GM12873 (cell line): ENCODE measurements at regions not wholly inside any gene's neighbourhood (a gene's known extent, or its start where the extent isn't known, plus 50 kb on each side); places are given as distances from the start of the nearest gene placed in this dataset.

Experiments
- TF ChIP-seq, protein P1 (sequence below): IDR thresholded peaks from 2 replicates; pipeline ENCODE4 v1.5.1; 2012; ENCODE audit warnings: low read depth, mild to moderate bottlenecking, moderate library complexity, low read length, control low read depth; ENCODE audit not compliant: insufficient read depth; ENCODE audit errors: missing control alignments

DNA sequence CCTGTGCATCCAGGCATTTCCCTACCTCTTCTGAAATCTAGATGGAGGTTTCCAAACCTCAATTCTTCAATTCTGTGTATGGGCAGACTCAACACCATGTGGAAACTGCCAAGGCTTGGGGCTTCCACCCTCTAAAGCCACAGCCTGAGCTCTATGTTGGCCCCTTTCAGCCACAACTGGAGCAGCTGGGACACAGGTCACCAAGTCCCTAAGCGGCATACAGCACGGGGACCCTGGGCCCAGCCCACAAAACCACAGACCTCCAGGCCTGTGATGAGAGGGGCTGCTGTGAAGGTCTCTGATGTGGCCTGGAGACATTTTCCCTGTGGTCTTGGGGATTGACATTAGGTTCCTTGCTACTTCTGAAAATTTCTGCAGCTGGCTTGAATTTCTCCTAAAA, 255.4 kb downstream of the TDRD15 start:
- TF ChIP-seq, protein P1, sequence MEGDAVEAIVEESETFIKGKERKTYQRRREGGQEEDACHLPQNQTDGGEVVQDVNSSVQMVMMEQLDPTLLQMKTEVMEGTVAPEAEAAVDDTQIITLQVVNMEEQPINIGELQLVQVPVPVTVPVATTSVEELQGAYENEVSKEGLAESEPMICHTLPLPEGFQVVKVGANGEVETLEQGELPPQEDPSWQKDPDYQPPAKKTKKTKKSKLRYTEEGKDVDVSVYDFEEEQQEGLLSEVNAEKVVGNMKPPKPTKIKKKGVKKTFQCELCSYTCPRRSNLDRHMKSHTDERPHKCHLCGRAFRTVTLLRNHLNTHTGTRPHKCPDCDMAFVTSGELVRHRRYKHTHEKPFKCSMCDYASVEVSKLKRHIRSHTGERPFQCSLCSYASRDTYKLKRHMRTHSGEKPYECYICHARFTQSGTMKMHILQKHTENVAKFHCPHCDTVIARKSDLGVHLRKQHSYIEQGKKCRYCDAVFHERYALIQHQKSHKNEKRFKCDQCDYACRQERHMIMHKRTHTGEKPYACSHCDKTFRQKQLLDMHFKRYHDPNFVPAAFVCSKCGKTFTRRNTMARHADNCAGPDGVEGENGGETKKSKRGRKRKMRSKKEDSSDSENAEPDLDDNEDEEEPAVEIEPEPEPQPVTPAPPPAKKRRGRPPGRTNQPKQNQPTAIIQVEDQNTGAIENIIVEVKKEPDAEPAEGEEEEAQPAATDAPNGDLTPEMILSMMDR: no peak

DNA sequence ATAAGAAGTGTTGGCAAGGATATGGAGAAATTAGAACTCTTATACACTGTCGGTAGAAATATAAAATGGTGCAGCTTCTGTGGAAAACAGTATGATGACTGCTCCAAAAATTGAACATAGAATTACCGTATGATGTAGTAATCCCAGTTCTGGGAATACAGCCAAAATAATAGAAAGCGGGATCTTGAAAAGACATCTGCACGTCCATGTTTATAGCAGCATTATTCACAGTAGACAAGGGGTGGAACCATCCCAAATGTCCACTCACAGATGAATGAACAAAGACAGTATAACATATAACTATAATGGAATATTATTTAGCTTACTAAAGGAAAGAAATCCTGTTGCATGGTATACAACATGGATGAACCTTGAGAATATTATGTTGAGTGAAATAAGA, 257.7 kb downstream of the TDRD15 start:
- TF ChIP-seq, protein P1: no peak

DNA sequence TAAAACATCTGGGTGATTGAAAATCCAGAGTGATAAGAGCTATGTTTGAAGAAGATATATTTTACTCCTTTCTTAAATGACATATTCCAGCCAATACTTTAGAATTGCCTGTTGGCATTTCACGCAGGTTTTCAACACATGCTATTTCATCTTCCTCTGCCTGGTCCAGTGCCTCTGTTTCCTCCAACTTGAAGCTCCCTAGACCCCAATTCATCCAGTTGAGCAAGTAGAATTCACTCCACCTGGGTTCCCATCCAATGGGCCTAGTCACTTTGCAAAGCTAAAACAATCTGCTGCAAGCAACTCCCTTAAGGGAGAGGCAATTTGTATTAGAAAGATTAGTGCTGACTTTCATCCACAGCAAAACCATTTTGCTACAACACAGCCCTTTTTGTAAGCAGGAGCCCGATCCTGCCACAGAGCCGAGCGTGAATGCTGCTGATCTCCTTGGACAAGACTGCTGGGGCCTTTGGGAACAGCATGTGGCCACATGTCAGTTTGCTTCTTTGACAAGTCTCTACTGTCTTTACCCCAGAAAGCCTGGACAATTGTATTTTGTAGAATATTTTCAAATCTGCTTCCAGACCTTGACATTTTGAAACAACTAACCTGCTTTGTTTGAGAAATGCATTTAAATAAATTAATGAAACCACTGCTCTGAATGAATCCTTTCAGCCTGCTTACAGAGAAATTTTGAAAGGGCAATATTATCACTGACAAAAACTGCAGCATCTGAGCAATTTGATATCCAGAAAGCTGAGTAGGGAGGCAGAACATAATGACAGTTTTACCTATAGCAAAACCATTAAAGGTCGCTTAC, 259.1 kb downstream of the TDRD15 start:
- TF ChIP-seq, protein P1: no peak

DNA sequence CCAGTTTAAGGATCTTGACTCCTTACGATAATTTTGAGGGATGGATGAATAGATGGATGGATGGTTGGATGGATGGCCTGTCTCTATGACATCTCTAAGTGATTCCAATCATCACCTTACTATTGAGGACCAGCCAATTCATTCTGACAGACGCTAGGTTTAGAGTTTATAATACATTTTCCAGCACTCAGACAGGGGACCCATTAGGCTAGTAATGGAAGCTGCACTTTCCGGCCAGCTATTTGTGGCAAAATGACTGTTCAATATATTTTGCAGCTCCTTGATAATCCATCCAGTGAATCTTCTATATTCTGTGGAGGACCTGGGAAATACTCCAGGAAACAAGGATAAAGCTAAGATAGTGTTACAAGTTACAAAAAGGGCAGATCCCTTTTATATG, 262.9 kb downstream of the TDRD15 start:
- TF ChIP-seq, protein P1: no peak

DNA sequence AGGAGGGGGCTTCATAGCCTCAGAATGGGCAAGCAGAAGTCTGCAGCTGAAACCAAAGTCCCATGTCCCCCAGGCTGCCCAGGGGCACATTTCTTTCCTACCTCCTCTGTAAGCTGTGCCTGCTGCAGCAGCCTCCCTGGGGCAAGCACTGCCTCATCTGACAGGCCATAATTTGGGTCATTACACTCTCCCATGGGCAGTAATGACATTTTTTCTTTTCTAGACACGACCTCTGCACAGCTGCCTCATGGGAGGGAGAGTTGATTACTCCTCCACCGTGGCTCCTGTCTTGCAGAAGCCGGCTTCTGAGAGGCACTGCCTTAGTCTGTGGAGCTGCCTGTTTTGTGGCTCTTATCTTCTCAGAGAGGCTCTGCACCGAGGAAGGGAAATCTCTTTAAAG, 268.9 kb downstream of the TDRD15 start:
- TF ChIP-seq, protein P1: no peak

DNA sequence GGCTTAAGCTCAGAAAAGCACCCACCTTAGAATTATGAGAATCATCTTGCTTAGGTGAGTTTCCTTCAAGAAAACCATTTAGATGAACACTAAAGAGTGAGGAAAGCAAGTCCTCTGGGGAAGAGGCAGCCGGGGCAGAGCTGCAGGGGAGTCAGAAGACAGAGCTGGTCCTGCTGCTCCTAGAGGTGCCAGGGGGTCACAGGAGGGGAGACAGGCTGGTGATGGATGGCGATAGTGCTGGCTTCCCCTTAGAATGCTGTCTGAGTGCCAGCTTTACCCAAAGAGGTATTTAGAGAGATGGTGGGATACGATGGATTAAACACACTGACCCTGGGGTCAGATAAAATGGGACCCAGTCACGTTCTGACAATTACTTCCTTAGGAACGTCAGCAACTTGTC, 269.4 kb downstream of the TDRD15 start:
- TF ChIP-seq, protein P1: no peak

DNA sequence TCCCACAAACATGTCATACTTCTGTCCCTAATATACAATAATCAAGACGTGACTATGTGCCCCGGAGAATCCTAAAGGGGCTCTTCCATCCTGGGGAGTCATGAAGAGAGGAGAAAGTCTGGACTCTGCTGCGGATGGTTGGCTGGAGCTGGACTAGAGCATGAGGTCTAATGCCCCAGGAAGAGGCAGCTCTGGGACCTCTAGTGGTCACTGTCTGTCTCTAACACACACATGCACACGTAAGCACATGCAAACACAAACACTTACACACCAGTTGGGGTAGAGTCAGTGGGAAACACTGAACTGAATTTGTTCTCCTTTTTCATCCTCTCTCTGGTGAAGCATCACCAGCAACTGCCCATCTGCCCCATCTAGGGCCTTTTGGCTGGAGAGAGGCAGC, 271.6 kb downstream of the TDRD15 start:
- TF ChIP-seq, protein P1: peak; percentile 57
